HCT116 (cell line): ENCODE measurements at regions not wholly inside any gene's neighbourhood (a gene's known extent, or its start where the extent isn't known, plus 50 kb on each side); places are given as distances from the start of the nearest gene placed in this dataset.

Source experiments
- CEBPB ChIP-seq: IDR thresholded peaks from 2 replicates; pipeline ENCODE4 v1.6.1; 2012; ENCODE audit warnings: low read depth
- EZH2 ChIP-seq: fragments of 200-600 bp; sonication (generic); IDR thresholded peaks from 2 replicates; pipeline ENCODE4 v1.6.1; 2017; ENCODE audit warnings: antibody characterized with exemption, mixed run types
- EZH2phosphoT487 ChIP-seq: fragments of 200-600 bp; IDR thresholded peaks from 2 replicates; pipeline ENCODE4 v1.6.1; 2018; ENCODE audit warnings: antibody characterized with exemption, borderline replicate concordance
- POLR2A ChIP-seq: IDR thresholded peaks from 2 replicates; pipeline ENCODE4 v1.7.0; 2011; ENCODE audit warnings: borderline replicate concordance; ENCODE audit not compliant: insufficient read depth, insufficient read length; ENCODE audit errors: extremely low read depth
- POLR2AphosphoS5 ChIP-seq: IDR thresholded peaks from 2 replicates; pipeline ENCODE4 v1.6.1; 2011; ENCODE audit warnings: mild to moderate bottlenecking, low read depth, low read length, moderate library complexity
- RAD21 ChIP-seq: IDR thresholded peaks from 2 replicates; pipeline ENCODE4 v1.6.1; 2012; ENCODE audit warnings: low read depth, mild to moderate bottlenecking
- TF ChIP-seq, protein P1 (sequence below), 3 experiments: fragments of 200-600 bp in 1 of 3; sonication (generic) in 1 of 3; IDR thresholded peaks in 2 of 3; conservative IDR thresholded peaks in 1 of 3; 2 replicates each; pipeline ENCODE4 v1.5.1; 2012 to 2017; ENCODE audit warnings: low read depth in 2 of 3, low read length in 2 of 3, antibody characterized with exemption in 1 of 3, borderline replicate concordance in 1 of 3, control low read depth in 1 of 3, mild to moderate bottlenecking in 1 of 3, mixed read lengths in 1 of 3, mixed run types in 1 of 3, moderate library complexity in 1 of 3; ENCODE audit not compliant: insufficient read depth in 1 of 3
- TF ChIP-seq, protein P2 (sequence below): IDR thresholded peaks from 2 replicates; pipeline ENCODE4 v1.6.1; 2012; ENCODE audit warnings: low read depth

DNA sequence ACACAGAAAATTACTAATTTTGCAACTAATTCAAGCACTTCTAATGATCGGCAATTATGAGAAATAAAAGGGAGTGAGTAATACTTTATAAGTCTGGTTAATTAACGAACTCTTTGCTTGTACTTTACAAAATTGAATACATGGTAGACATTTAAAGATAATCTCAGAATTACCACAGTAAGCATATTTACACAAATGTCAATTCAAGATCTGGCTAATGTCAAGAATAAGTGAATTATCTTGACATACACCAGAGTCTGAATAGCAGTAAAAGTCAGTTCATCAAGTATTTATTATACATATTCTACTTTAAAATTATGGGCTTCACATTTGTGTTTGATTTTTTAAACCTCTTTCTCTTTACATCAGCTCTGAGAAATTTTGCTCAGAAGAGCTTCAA is 643.4 kb downstream of the OLFM4 start:
- TF ChIP-seq RAD21 = no peak
- TF ChIP-seq, protein P1, sequence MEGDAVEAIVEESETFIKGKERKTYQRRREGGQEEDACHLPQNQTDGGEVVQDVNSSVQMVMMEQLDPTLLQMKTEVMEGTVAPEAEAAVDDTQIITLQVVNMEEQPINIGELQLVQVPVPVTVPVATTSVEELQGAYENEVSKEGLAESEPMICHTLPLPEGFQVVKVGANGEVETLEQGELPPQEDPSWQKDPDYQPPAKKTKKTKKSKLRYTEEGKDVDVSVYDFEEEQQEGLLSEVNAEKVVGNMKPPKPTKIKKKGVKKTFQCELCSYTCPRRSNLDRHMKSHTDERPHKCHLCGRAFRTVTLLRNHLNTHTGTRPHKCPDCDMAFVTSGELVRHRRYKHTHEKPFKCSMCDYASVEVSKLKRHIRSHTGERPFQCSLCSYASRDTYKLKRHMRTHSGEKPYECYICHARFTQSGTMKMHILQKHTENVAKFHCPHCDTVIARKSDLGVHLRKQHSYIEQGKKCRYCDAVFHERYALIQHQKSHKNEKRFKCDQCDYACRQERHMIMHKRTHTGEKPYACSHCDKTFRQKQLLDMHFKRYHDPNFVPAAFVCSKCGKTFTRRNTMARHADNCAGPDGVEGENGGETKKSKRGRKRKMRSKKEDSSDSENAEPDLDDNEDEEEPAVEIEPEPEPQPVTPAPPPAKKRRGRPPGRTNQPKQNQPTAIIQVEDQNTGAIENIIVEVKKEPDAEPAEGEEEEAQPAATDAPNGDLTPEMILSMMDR (IDR thresholded peaks at IDR 0.05 in 2 of 3, conservative IDR thresholded peaks at IDR 0.05 in 1 of 3; ENCODE audit: borderline replicate concordance in 1 of 3, insufficient read depth in 1 of 3, low read depth in 2 of 3, low read length in 2 of 3) = no peak
- TF ChIP-seq POLR2AphosphoS5 = no peak
- no peak for TF ChIP-seq EZH2phosphoT487
- TF ChIP-seq, protein P2, sequence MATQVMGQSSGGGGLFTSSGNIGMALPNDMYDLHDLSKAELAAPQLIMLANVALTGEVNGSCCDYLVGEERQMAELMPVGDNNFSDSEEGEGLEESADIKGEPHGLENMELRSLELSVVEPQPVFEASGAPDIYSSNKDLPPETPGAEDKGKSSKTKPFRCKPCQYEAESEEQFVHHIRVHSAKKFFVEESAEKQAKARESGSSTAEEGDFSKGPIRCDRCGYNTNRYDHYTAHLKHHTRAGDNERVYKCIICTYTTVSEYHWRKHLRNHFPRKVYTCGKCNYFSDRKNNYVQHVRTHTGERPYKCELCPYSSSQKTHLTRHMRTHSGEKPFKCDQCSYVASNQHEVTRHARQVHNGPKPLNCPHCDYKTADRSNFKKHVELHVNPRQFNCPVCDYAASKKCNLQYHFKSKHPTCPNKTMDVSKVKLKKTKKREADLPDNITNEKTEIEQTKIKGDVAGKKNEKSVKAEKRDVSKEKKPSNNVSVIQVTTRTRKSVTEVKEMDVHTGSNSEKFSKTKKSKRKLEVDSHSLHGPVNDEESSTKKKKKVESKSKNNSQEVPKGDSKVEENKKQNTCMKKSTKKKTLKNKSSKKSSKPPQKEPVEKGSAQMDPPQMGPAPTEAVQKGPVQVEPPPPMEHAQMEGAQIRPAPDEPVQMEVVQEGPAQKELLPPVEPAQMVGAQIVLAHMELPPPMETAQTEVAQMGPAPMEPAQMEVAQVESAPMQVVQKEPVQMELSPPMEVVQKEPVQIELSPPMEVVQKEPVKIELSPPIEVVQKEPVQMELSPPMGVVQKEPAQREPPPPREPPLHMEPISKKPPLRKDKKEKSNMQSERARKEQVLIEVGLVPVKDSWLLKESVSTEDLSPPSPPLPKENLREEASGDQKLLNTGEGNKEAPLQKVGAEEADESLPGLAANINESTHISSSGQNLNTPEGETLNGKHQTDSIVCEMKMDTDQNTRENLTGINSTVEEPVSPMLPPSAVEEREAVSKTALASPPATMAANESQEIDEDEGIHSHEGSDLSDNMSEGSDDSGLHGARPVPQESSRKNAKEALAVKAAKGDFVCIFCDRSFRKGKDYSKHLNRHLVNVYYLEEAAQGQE = no peak
- no peak for TF ChIP-seq CEBPB
- no peak for TF ChIP-seq EZH2
- no peak for TF ChIP-seq POLR2A
